Activated gamma-delta T cell treated with anti-CD3 and anti-CD28 coated beads, Interleukin-2, amount 50 U/mL, for 16 hours (primary cell): ENCODE measurements at regions not wholly inside any gene's neighbourhood (a gene's known extent, or its start where the extent isn't known, plus 50 kb on each side); places are given as distances from the start of the nearest gene placed in this dataset.

Experiments used
- DNase-seq: peaks from one replicate; pipeline ENCODE4 v3.0.0-alpha.2; 2020; ENCODE audit warnings: low read depth

DNA sequence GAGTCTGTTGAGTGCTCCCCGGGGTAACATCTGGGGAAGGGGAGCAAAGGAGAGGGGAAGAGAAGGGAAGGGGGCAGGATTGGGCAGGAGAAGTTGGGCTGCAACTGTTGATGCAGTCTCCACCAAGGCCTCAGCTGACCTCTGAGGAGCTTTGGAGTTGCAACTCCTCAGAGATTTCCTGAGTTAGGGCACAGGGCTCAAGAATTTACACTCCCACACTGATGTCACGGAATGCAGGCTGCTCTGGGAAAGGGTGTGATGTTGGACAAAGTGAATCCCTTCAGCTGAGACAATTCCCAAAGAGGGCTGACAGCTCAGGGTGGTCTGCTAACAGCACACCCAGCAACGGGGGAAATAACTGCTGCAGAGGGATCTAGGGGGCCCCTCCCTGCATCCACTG lies 295.6 kb downstream of the PCNX1 start:
- DNase-seq, result no peak

- no peak for DNase-seq
Measured at GRCh38 chr14:71203306-71203705, 296.0 kb downstream of the PCNX1 start.

- no peak for DNase-seq
Measured at GRCh38 chr14:71204231-71204630, 297.0 kb downstream of the PCNX1 start.

DNA sequence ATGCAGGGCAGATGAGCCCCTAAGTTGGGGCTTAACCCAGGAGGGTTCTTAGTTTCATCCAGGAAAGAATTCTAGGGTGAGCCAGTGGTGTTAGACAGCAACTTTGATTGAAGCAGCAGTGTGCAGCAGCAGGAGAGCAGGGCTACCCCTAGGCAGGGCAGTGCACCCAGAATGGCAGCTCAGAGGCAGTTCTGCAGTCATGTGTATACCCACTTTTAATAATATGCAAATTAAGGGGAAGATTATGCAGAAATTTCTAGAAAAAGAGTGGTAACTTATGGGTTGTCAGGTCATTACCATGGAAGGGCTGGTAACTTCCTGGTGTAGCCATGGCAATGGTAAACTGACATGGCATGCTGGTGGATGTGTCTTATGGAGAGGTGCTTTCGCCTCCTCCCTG lies 297.5 kb downstream of the PCNX1 start:
- DNase-seq, result no peak

- no peak for DNase-seq
Measured at GRCh38 chr14:71206123-71206522, 298.9 kb downstream of the PCNX1 start.

DNA sequence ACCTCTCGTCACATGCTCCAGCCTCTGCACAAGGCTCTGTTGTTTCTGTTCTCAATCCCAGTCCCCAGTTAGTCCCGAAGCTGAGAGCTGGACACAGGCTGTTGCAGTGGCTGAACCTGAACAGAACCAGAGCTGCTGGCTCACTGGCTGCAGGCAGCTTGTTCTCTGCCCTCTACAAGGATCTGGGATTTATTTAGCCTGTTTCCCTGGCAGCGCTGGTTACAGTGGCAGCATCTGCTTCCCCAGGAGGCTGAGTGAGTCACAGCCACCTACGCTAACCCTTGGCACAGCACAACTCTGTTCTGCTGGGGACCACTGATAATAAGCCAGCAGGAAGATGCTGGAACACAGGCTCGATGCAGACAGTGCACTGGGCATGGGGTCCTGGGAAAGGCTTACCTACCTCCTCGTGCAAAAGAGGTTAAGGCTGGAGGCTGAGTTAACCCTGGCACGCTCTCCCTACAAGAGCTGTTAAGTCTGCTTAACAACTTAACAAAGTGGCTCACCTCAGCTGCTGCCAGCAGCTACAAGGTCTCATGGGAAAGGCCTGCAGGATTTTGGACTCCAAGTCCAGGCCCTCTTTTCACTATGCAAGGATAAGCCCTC lies 299.6 kb downstream of the PCNX1 start:
- DNase-seq, result no peak

- no peak for DNase-seq
Measured at GRCh38 chr14:71208702-71209357, 301.6 kb downstream of the PCNX1 start.

- no peak for DNase-seq
Measured at GRCh38 chr14:71209888-71210287, 302.6 kb downstream of the PCNX1 start.

GRCh38 chr14:71212093-71212492 lies 304.8 kb downstream of the PCNX1 start:
- DNase-seq, result no peak

DNA sequence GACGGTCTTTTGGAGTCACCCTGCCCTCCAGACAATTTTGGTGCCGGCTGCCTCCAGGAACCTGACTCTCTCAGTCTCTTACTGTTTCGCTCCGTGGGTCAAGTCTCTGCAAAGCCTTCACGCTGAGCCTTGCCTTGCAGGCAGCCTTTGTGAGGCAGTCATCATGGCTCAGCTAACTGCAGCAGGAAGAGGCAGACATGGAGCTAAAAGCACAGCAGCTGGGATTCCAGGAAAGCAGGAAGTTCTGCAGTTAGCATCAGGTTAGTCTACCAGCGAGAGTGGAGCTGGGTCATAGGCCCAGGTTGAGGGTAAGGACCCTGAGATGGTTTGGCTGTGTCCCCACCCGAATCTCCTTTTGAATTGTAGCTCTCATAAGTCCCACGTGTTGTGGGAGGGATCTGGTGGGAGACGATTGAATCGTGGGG lies 305.4 kb downstream of the PCNX1 start:
- DNase-seq, result no peak

- no peak for DNase-seq
Measured at GRCh38 chr14:71214241-71214640, 307.0 kb downstream of the PCNX1 start.

DNA sequence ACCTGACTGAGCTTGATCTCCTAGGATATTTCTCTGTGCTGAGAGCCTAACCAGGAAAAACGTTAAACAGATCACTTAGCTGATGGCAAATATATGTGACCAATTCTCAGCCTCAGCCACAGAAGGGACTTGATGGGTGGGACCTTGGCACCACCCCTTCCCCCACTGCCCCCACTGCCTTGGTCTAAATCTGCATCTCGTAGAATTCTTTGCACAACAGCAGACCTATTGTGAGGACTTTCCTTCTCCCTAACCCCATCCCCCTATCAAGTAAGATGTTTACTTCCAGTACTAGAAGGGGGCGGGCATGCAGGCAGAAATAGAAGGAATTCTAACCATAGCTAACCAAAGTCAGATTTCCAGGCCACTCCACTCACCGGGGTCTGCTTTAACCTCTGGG lies 313.2 kb downstream of the PCNX1 start:
- DNase-seq, result no peak

GRCh38 chr14:71221119-71221518 lies 313.9 kb downstream of the PCNX1 start:
- DNase-seq, result no peak

DNA sequence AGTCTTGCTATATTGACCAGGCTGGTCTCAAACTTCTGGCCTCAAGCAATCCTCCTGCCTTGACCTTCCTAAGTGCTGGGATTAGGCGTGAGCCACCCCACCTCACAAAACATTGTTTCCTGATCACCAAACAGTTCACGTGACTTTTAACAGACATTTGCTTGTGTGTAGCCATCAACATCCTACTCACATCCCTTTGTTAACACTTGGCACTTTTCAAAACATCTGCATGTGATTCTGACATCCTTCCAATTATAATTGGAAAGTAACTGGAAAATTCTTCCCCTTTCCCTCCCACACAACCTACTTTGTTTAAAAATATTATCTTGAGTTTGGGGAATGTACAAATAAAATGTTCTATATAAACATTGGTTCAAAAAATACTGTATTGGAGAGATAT lies 317.9 kb downstream of the PCNX1 start:
- no peak for DNase-seq

DNA sequence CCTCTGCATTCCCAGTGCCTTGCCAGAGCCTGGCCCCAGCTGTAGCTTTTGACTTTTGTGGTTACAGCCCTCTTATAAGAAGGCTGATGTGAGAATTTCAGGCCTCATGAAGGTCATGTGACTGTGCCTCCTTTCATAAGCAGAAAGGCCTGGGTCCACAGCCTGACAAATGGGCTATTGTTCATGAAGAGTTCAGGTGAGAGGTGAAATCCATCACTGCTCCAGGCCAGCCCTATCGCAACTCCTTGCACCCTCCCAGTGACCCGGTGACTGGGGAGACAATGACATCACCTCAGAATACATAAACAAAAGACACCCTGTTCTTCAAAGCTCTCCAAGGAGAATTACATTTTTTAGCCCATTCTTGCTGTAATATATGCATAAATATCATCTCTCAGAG lies 321.5 kb downstream of the PCNX1 start:
- DNase-seq, result no peak

DNA sequence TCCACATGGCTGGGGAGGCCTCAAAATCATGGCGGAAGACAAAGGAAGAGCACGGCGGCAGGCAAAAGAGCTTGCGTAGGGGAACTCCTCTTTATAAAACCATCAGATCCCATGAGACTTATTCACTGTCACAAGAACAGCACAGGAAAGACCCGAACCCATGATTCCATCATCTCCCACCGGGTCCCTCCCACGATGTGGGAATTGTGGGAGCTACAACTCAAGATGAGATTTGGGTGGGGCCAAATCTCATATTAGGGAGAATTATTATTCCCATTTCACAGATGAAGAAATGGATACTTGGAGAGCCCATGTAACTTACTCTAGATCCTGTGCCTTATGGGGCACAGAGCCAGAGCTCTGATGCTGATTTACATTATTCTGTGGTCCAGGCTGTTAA lies 322.6 kb downstream of the PCNX1 start:
- DNase-seq, result no peak

DNA sequence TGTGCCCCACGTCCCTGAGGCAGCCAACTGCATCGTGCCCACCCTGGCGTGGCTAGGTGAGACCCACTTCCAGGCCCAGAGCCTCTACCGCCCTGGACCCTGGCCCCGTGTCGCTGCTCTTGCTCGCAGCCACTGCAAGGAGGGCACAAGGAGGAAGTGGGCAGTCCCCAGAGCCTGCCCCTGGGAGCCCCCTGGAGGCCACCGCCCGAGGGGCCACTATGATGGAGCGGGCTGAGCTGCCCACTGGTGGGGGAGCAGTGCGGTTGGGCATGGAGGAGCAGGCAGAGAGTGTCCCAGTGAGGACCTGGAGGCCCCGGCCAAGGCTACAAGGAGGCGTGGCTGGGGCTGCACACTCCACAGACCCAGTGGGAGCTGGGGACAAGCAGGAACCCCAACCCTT lies 323.6 kb downstream of the PCNX1 start:
- no peak for DNase-seq

- no peak for DNase-seq
Measured at GRCh38 chr14:71231521-71232393, 324.5 kb downstream of the PCNX1 start.

DNA sequence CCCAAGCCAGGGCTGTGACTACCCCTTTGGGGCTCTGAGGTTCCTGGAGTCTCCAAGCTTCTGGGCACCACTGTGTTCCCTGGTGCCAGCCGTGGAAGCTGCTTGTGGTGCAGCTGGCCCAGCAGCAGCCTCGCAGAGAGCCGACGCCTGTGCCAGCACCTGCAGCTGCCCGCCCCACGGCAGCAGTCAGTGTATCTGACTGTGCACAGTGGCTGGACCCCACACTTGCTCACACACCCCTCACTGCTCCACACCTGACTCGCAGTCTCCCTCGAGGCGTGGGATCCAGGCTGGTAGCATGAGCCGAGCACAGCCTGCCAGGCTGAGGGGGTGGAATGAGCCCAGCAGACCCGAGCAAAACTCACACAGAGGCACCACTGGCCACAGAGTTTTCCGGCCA lies 325.2 kb downstream of the PCNX1 start:
- no peak for DNase-seq

DNA sequence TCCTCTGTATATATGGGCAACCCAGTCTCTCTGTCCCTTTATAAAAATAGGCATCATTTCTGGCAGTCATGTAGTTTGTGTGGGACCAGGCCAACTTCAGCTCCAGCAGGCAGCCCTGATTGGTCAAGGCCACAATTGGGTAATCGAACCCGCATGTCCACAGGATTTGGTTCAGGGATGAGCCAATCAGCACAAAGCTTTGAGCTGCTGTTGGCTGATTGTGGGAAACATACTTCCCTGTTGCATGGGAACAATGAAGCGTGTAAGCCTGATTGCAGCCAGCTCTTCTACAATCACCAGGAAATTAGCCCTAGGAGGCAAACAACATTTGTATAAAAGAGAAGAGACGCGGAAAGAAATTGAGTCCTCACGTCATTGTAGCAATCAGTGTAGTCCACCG lies 328.6 kb downstream of the PCNX1 start:
- no peak for DNase-seq

DNA sequence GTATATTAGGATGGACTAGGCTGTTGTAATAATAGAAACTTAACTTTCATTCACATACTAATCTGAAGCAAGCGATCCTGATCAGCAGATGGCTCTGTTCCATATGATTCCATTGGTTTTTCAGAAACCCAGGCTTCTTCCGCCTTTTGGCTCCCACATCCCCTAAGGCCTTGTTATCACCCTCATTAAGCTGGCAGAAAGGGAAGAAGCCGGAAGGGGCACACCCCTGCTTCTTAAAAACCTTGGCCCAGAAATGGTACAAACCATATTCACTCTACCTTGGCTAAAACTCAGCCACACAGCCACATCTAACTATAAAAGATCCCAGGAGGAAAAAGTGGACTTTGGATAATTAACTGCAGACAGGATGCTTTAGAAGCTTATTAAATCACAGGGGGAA lies 329.2 kb downstream of the PCNX1 start:
- no peak for DNase-seq

DNA sequence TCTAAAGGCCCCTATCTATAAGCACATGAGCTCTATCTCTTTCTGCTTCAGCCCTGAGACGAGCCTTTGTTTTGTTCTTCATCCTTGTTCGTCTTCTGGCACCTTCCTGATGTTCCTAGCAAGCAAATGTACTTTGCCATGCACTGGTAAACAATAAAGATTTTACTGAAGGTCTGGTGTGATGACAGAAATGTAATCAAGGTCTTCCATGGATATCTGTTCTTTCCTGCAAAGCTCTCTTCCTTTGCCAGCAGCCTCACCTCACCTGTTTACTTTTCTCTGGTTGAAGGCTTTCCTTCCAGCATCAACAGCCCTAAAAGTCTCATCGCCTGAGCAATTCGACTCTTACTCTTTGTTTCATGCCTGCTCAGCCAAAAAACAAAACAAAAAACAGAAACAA lies 330.3 kb downstream of the PCNX1 start:
- DNase-seq, result no peak

DNA sequence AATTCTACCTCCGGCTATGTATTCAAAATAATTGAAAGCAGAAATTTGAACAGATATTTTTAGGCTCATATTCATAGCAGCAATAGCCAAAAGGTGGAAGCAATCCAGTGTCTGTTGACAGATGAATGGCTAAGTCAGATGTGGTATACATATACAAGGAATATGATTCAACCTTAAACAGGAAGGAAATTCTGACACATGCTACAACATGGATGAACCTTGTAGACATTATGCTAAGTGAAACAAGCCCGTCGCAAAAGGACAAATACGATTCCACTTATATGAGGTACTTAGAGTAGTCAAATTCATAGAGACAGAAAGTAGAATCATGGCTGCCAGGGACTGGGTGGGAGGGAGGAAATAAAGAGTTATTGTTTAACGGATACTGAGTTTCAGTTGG lies 331.6 kb downstream of the PCNX1 start:
- no peak for DNase-seq
